WTC11 (cell line): ENCODE measurements at regions not wholly inside any gene's neighbourhood (a gene's known extent, or its start where the extent isn't known, plus 50 kb on each side); places are given as distances from the start of the nearest gene placed in this dataset.

Experiments used
- CTCF ChIP-seq: fragments of 200-600 bp; IDR thresholded peaks from 2 replicates; pipeline ENCODE4 v1.8.0; 2022; ENCODE audit warnings: antibody characterized with exemption
- GTF2I ChIP-seq: fragments of 250-450 bp; sonication (Bioruptor Pico); conservative IDR thresholded peaks from 2 replicates; pipeline ENCODE4 v1.4.0; 2021; ENCODE audit warnings: mild to moderate bottlenecking
- USF1 ChIP-seq: sonication (generic); formaldehyde crosslinking; IDR thresholded peaks from 2 replicates; pipeline ENCODE4 v1.8.0; 2022; ENCODE audit warnings: mild to moderate bottlenecking, missing genetic modification reagents
- ZNF396 ChIP-seq: fragments of 250-450 bp; sonication (Bioruptor Pico); IDR thresholded peaks from 2 replicates; pipeline ENCODE4 v1.8.0; 2021; ENCODE audit warnings: mild to moderate bottlenecking, moderate library complexity, borderline replicate concordance

- TF ChIP-seq CTCF (no peak), USF1 (CRISPR knock-in tag) (no peak), ZNF396 (CRISPR knock-in tag) (no peak), GTF2I (CRISPR knock-in tag) (no peak)
Measured at GRCh38 chr6:9481292-9482029, 933.4 kb downstream of the TFAP2A start.
